HG02610 (cell line): ENCODE measurements at regions not wholly inside any gene's neighbourhood (a gene's known extent, or its start where the extent isn't known, plus 50 kb on each side); places are given as distances from the start of the nearest gene placed in this dataset.
"Not testable (repeated sequence)": the region's sequence is repeated elsewhere in the genome, so short reads cannot be mapped to it uniquely, and the experiment has no call there.

Experiments
- ATAC-seq: cut with Tn5 transposase; IDR thresholded peaks from one replicate; pipeline ENCODE4 v1.9.1; 2021; ENCODE audit warnings: mild to moderate bottlenecking, moderate library complexity; ENCODE audit not compliant: unreplicated experiment

DNA sequence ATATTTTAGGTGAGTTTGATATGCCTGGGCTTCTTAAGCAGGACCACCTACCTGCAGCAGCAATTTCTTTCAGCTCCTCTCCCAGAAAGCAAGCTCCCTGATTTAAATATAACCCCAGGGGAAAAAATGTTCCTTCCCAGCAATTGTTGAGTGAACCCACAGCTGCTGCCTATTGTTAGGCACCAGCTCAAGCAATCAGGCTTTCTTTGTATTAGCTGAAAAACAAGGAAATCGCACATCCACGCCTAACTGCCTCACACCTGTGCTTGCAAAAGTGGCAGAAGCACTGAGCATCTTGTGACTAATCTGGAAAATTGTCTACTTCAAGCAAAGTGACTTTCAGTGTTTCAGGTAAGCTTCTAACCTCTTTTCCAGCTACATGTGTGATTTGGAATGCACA lies 432.2 kb downstream of the SMARCA1 start:
- ATAC-seq: no peak

DNA sequence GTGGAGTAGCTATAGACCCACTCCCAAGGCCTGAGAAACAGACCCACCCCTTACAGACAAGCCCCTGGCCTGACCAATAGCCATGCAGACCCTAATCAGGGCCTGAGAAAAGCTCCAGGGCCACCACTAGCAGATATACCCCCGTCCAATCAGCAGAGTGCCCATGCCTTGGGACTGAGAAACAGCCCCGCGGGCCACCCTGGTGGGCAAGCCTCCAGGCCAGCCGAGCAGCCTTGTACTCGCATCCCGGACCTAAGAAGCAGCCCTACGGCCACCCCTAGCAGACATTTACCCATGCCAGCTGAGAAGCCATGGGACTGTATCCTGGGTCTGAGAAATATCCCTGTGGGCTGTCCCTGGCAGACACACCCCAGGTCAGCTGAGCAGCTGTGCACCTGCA lies 436.5 kb downstream of the SMARCA1 start:
- no peak for ATAC-seq

DNA sequence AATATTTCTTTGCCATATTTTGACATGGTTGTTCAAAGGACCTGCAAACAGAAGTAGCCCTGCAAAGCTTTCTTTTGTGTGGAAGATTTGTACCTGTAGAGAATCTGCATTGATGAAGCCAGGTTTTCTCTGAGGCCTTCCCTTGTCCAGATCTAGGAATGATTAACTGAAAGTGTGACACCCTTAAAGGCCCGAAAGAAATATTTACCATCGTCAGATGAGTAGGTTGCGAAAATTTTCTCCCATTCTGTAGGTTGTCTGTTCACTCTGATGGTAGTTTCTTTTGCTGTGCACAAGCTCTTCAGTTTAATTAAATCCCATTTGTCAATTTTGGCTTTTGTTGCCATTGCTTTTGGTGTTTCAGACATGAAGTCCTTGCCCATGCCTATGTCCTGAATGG lies 439.0 kb downstream of the SMARCA1 start:
- not testable (repeated sequence) for ATAC-seq

DNA sequence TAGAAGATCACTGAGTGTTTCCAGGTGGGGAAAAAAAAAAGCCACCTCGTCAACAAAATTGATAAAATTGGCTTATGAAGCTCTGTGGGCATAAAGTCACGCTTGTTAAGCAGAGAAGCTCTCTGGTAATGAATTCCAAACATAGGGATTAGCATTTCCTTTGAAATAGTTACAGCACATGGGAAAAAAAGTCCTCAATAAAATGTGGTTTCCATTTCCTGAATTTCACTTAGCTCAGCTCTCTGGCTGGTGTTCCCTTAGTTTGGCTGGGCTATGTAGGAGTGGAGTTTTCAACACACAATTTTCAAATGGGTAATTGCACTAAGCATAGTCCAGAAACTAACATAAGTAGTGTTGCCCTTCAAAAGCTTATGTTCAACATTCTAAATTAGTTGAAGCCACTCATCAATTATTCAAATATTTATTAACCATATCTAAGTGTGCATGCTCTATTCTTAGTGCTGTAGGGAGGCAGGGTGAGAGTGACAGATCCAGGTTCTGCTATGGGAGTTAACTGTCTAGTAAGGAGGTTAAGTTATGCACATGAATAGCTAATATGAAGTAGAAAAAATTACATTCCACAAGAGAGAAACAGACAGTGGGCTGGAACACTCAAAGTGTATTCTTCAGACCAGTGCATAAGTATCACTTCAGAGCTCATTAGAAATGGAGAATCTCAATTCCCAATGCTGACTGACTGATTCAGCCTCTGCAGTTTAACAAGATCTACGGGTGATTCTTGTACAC lies 445.7 kb downstream of the SMARCA1 start:
- no peak for ATAC-seq

- ATAC-seq: no peak
Observed at GRCh38 chrX:129071390-129071789, 451.9 kb downstream of the SMARCA1 start.

- no peak for ATAC-seq
Observed at GRCh38 chrX:129065895-129066294, 457.4 kb downstream of the SMARCA1 start.

DNA sequence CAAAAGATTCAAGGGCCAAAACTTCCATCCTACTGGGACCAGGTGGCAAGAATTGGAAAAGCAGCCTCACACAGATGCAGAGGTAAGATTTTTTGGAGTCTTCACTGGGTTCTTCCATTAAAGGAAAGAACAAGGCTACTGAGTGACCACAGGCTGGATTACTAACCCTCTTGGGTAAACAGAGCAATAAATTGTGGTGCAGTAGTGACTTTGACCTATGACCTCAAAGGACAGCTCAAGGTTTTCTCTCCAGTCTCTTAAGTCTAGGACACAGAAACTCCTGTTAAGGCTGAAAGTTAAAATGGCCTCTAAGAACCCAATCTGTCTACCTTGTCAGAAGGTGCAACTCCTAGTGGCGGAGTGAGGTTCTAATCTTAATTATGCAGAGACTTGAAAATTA lies 464.9 kb downstream of the SMARCA1 start:
- ATAC-seq: no peak

- ATAC-seq: no peak
Observed at GRCh38 chrX:129043138-129043537, 480.2 kb downstream of the SMARCA1 start.

DNA sequence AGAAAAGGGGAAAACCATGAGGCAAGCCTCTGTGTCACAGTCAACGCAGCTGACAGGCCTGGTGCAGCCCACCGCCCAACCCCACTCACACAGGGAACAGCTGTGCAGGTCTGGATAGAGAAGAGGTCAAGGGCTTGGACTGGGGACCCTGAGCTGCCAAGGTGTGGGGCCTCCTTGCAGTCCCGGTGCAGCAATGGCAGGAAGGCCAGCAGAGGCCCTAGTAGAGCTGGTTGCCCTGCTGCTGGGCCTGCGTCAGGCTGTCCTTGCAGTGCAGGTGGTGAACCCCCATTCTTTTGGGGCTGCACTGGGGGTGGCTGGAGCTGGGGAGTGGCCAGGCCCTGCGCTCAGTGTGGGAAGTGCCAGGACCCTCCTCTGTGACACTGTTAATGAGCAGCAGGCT lies 482.0 kb downstream of the SMARCA1 start:
- ATAC-seq: no peak

DNA sequence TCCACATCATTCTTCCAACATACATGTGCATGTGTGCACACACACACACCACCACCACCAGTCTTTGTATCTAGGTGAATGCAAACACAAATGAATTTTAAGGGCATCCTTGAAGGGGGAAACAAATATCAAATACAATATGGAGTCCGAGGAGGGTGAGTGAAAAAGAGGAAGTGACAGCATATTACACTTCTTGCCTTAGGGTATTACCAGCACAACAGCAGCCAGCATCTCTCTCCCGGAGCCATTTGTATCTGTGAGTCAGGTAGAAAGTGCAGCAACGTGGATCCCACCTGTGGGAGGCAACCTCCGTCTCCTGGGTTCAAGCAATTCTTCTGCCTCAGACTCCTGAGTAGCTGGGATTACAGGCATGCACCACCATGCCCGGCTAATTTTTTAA lies 483.2 kb downstream of the SMARCA1 start:
- no peak for ATAC-seq

- ATAC-seq: no peak
Observed at GRCh38 chrX:129039176-129039575, 484.1 kb downstream of the SMARCA1 start.

DNA sequence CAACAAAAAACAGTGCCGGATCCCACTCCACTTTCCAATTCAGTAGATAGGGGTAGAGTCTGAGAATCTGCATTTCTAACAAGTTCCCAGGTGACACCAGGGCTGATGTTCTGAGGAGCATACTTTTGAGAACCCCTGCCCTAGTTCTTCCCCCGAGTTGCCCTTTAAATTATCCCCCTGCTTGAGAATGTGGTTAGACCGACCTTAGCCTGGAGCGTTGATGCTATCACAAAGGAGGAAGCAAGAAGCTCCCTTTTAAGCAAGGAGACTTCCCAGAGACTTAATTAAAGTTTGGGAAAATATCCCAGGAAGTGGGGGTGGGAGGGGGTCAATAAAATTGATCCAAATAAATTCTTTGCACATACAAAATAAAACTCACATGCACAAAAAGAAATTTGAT lies 485.9 kb downstream of the SMARCA1 start:
- no peak for ATAC-seq

DNA sequence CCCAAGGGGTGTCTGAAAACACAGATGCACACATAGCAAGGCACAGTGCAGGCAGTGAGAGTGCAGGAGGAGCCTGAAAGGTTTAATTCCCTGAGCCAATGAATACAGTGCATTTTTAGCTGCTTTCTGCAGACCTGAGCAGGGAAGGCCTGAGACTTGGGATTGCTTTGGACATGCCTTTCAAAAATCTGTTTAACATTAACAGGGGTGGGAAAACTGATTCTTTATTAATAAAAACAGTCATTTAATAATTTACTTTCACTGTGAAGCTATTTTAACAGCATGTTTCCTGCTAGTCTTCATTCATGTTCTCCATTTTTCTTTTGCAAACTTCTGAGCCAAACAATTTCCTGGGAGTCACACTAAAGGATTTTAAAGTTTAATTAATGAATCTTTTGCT lies 488.1 kb downstream of the SMARCA1 start:
- no peak for ATAC-seq

DNA sequence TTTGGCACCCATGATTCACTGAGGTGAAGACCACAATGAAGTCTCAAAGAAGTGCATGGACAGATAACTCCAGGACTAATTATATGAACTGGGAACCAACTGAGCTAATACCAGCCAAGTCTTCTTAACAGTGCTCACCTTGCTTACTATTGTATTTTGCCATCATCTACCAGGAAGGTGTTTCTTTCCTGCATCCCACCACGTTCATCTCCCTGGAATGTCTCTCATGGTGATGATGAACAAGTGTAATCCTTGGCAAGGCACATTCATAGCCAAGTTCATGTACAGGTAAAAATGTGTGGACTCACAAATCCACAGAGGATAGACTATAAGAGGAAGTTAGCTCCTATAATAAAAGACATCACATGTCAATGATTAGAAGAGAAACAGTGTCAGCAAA lies 489.1 kb downstream of the SMARCA1 start:
- no peak for ATAC-seq

DNA sequence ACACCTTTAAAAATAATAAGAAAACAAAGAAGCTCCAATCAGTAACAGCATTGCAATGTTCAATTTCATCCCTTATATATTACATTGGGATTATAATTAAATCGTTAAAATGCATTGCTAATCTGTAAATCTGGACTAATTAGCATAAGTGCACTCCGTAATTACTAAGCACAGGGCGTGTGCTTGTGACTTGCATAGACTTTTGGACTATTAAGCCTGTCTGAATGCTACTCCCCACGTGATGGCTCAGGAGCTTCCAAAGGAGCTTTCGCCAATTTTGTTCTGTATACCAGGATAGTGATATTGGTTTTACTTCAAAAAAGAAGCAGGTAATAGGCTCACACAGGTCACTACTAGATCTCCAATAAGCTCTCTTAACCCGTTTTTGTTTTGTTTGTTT lies 497.1 kb downstream of the SMARCA1 start:
- ATAC-seq: no peak

GRCh38 chrX:129025376-129025775 lies 497.9 kb downstream of the SMARCA1 start:
- ATAC-seq: no peak

DNA sequence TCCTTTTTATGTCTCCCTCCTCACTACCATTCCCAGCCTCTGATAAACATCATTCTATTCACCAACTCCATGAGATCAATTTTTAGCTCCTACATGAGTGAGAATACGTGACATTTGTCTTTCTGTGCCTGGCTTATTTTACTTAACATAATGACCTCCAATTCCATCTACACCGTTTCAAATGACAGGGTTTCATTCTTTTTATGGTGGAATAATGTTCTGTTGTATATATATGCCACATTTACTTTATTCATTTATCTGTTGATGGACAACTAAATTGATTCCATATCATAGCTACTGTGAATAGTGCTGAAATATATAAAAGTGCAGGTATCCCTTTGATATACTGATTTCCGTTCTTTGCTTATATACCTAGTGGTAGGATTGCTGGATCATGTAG lies 503.9 kb downstream of the SMARCA1 start:
- ATAC-seq: no peak

- no peak for ATAC-seq
Observed at GRCh38 chrX:129015381-129015780, 507.9 kb downstream of the SMARCA1 start.

DNA sequence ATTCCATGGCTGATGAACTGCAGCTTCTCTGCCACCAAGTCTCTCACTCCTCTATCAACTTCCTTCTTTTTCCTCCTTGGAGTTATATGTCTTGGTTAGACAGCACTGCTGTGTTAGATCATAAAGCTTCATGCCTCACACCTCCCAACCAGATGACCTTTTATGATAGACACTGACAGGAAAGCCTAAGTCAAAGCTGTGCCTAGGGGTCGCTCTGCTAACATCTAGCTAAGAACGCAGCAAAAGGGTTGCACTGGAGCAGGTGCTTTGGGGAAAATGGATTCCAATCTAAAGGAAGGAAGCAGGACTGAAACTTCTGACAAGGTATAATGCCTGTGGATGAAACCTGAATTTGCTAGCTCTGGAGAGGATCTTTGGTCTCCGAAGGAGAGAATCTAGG lies 509.7 kb downstream of the SMARCA1 start:
- no peak for ATAC-seq

DNA sequence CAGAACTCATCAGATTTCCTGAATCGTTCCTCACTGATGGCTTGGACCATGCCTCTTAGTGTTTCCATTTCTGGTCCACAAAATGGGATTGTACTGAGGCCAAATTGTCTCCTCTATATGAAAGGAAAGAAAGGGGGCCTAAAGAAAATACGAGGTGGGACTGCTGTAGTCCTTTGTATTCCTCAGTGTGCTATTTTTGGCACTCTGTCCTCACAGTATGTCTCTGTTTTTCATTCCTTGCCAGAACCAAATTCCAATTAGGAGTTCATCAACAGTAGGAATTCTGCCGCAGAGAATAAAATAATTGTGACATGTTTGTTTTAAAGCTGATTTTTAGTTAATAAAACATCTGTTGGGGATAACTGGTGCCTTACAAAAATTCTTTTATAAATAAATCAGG lies 515.7 kb downstream of the SMARCA1 start:
- ATAC-seq: no peak

DNA sequence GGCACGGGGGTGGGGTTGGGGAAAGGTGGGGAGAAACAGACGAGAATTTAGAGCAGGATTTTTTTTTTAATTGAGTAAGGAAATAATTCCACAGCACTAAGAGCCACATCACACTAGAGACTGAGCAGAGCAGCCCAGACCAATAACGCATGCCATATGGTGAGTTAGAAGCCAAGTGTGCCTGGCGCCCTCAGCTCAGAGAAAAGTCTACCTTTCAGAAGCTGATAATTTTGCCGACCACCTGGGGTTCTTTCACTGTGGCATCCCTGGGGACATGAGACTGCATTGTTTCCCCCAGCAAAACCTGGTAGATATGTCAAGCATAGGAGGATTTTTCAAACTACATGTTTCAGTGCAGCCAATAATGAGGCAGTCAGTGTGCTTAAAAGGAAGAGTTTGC lies 516.8 kb downstream of the SMARCA1 start:
- no peak for ATAC-seq

DNA sequence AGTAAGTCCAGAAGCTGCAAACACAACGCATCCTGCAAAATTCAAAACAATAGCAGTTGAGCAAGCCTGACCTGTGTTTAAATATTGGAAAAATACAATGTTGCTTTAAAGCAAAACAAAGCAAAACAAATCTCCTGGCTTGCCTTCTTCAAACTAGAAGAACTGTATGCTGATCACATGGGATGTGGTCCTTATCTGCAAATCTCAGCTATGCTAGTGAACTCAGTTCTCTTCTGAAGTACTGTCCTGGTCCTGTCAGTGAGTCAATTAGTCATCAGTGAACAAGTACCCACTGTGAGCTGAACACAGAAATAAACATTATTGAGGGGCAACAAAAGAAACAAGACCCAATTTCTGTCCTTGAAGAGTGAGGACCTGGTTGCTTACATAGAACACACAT lies 522.5 kb downstream of the SMARCA1 start:
- no peak for ATAC-seq

GRCh38 chrX:129000018-129000417 lies 523.3 kb downstream of the SMARCA1 start:
- no peak for ATAC-seq
